HG02884 (cell line): ENCODE measurements at regions not wholly inside any gene's neighbourhood (a gene's known extent, or its start where the extent isn't known, plus 50 kb on each side); places are given as distances from the start of the nearest gene placed in this dataset.

Source experiments
- ATAC-seq: cut with Tn5 transposase; IDR thresholded peaks from one replicate; pipeline ENCODE4 v1.9.1; 2021; ENCODE audit warnings: mild to moderate bottlenecking, moderate library complexity; ENCODE audit not compliant: unreplicated experiment

DNA sequence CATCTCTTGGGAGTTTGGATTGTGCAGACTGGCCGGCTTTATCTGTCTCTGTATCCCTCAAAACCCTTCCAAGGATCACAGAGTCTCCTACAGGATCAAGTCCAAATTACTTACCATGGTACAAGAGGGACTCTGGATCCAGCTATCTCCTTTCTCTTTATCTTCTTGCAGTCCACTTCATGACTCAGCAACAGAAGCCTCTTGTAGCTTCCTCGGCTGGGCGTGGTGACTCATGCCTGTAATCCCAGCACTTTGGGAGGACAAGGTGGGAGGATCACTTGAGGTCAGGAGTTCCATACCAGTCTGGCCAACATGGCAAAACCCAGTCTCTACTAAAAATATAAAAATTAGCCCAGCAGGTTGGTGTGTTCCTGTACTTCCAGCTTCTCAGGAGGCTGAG is 189.7 kb downstream of the BCAT1 start:
- ATAC-seq: no peak

DNA sequence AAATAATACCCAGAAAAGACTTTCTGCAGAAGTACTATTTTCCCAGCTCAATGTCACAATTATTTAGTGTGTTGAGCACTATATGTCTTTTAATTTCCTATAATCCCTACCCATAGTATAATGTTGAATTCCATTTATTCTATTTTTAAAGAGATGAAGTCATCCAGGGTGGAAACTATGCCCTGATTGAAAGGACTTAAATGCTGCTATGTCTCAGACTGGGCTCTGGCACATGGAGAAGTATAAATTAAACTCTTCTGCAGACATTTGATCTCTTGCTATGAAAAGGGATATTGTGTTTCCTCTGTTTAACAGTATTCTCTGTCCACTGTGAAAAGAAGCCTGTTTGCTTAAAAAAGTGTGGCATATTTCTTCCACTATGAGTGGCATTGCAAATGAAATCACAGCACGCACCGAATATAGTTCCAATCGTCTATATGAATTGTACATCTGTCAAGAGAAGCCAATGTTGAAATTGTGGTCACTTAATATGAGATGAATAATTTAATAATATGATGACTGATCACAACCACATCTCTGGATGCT is 192.3 kb downstream of the BCAT1 start:
- no peak for ATAC-seq

DNA sequence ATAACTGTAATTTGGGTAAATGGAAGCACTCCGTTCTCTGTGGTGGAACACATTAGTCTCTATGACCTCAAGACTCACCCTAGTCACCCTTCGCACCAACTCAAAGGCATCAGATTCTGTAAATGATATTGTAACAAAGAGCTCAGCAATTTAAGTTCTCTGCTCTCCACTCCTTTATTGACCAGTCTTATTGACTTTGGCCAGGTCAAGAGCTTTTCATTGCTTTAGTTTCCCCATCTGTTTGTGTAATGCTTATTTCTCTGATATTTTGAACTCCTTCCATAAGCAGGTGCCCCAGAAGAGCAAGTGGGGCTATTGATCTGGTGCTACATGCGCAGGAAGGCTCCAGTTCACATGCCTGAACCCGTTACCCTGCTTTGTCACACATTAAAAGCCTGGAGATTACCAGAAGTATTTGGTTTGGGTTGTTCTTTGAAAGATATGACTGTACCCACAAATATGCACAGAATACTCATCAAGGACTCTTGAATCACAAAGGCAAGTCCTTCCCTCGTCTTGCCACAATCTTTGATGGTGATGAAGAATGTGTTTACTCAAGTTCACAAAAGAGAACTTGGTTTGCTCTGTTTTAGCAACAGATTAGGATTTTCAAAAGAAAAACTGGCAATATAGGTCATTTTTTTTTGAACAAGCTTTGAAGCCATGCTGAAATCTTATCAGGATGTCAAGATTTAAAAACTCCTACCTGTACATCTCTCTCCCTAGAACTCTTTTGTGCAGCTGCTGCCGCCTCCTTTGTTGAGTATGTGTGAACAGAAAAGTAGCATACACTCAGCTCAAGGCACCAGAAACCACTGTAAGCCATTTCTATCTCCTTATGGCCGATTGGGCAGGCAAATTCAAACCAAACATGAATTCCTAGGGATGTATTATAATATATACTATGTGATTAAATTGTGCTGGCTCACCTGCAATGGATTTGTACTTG is 193.9 kb downstream of the BCAT1 start:
- ATAC-seq: no peak

DNA sequence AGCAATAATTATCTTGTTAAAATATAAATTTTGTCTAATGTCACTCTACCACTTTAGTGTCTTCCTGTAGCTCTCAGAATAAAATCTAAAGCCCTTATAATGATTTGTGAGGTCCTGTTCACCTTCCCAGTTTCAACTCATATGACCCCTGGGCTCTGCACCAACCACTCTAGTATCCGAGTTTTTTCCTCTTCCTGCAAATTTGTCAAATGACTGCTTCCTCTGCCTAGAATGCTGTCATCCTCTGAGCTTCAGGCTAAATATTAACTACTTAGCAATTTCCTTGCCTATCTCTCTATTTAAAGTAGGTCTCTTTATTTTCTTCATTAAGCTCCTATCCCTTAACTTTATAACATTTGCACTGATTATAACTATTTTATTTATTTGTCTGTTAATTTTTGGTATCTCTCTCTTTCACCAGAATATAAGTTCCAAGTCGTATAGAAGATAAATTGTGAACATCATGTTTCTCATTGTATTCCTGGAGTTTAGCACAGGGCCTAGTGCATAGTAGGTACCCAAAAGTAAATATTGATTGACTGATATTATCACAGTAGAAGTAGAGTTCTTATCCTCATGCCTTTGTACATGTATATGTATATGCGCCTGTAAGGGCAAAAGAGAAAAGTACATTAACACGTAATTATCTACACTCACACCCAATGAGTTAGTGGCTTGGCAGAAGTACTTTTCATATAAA is 196.0 kb downstream of the BCAT1 start:
- no peak for ATAC-seq

DNA sequence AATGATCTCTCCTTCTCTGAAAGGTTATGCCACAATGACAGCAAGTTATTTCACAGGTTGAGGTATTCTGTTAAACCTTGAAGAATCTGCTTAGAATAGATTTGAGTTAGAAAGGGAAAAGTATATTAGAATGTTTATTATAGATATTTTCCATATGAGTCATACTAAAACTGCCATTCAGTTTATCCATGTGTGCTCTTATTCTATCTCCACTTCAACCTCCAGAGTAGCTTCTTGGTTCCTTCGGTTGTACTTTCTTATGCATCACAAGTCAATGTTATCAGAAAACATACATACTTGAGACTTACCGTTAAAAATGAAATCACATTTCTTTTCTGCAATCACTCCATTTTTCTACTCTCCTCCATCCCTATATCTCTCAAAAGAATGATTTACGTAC is 197.7 kb downstream of the BCAT1 start:
- no peak for ATAC-seq

DNA sequence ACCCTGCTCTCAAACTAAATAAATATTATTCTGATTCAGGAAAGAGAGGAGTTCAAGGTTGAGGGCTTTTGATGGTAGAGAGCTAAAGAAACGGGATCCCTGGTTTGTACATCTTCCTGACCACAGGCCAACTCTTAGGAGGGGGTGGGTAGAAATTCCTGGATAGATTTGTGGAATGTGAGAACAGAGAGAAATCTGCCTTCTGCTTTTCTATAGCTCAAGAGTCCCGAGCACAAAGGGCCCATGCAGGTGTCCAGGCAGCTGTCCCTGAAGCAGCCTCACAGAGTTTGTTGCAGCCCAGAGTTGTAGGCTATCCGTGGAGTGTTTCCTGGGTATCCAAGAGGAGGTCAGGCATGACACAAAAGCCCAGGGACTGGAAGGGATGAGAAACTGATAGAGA is 198.6 kb downstream of the BCAT1 start:
- no peak for ATAC-seq

DNA sequence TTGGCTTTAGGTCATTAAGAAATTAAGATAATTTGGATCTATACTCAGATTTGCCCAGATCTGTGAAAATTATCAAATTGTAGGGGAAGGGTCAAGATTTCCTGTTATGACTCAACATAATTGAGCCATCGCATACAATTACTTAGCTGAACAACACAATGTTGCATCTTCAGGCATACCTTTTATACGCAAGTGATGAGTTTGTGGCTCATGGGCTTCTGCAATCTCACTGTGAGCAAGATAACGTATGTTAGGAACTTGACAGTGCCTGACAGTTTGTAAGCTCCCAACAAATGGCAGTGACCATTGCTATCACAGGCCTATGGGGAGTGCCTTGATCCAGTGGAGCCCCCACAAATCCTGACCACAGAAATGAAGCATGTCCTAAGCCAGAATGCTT is 199.7 kb downstream of the BCAT1 start:
- no peak for ATAC-seq

DNA sequence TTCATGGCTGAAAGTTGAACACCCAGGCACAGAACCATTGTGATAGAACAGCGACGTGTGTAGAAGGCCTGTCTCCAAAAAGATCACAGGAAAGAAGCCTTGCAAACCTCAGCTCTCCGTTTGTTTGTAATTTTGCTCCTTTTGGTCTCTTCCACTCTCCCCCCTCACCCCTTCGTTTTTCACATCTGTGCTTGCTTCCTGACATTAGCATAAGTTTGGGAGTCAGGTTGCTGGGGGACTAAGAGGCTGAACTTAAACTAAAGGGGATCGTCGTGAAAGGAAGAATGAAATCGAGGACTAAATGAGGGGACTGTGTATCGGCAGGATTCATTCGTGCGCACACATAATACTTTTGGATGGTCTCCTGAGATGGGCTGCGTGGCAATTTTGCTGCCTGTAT is 200.6 kb downstream of the BCAT1 start:
- ATAC-seq: no peak

DNA sequence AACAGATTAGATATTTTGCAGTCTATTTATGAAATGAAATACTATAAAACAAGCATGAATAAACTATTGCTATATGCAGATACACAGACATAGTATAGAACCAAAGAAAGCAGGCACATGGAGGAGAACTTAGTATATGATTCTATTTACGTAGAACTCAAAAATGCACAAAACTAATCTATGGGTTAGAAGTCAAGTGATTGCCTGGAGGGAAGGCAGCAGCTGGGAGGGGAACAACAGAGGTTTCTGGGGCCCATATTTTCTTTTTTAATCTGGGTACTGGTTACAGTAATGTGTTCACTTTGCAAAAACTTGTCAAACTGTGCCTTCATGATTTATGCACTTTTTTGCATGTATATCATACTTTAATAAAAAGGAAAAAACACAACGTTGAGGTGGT is 202.0 kb downstream of the BCAT1 start:
- no peak for ATAC-seq

DNA sequence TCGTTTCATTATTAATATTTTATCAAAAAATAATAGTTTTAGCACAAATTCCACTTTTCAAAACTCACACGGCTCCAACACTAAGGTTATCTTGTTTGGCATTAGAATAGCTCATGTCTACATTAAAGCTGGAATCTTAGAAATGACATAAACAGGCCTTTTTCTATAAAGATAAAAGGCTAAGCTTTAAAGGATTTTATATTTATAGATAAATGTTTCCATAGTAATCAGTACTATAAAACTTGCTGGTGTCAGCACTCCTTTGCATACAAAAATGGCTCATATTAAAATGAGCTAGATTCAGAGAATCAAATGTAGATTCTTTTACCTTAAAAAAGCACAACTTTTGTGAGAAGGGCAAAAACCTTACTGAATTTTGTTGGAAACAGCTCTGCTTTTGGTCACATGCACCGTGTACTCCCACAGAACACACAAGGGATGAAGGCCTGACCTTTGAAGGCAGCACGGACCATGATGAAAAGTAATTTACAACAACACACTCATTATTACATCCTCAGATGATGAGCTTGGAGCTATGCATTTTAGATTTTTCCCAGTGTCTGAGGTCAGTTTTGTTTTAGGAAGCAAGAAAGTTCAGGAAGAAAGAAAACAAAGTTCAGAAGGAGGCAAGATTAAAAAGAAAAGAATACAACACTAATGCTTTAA is 202.8 kb downstream of the BCAT1 start:
- ATAC-seq: no peak

DNA sequence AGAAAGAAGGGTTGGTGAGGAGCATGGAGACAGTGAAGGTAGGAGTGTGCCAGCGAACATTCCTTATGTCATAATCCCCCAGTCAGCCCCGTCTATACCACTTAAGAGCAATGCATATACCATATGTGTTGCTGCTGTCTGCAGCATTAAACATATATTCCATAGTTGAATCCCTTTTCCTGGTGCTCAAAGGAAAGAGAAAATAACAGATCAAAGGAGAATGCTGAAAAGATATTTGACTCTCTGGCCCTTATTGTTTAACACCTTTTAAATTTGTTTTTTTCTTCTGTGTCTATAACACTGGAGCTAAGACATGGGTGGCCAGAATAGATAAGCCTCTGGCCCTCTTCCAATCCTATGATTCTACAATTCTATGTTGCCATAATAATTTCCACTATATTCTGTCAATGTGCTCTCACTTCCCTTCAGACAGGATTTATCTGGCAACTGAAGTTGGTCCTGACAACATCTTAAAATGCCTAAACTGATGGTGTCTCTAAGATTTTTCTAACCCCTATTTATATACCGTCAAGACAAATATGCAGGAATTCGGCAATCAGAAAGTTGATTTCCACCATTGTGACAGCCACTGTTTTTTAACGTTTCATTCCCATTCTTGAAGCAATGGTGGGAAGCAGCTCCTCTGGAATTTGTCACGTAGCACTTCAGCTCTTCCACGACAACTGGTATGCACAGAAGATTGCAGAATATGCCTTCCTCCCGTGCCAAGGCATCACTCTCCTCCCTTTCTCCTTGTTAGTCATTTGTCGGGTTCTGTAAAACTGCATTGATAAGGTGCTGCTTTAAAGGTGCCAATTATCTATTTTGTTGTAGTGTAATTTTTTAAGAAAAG is 204.7 kb downstream of the BCAT1 start:
- no peak for ATAC-seq

DNA sequence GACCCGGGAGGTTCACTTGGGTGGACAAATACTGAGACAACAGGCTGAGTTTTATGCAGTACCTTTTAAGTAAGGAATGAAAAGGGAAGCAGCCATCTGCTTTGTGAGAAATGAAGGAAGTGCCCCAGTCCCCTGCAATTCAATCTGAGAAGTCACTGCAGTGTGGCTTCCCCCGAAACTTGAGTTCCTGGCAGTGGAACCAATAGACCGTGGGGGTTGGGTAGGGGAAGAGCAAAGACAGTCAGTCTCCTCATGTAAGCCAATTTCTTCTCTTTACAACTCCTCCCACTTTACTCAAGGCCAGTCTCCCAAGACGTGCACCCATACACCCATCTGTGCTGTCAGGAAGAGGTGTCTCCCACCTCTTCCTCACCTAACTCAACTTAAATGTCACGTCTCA is 206.5 kb downstream of the BCAT1 start:
- ATAC-seq: peak; percentile 72

DNA sequence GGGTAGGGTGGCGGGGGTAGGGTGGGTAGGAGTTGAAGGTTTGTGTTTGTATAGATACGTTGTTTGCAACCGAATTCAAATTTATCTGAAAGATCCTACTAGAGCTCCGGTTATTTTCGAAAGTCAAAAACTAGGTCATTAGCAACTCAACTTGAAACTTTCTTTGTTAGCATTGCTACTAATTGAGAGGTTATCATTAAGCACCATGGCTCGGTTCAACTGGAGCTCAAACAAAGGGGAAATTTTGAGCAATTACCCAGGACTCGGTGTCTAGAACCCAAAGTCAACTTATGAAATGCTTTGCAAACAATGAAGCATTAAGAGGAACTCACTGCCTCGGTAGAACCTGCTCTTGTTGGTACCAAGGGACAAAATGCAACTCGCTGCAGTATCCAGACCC is 207.7 kb downstream of the BCAT1 start:
- ATAC-seq: peak; percentile 71

DNA sequence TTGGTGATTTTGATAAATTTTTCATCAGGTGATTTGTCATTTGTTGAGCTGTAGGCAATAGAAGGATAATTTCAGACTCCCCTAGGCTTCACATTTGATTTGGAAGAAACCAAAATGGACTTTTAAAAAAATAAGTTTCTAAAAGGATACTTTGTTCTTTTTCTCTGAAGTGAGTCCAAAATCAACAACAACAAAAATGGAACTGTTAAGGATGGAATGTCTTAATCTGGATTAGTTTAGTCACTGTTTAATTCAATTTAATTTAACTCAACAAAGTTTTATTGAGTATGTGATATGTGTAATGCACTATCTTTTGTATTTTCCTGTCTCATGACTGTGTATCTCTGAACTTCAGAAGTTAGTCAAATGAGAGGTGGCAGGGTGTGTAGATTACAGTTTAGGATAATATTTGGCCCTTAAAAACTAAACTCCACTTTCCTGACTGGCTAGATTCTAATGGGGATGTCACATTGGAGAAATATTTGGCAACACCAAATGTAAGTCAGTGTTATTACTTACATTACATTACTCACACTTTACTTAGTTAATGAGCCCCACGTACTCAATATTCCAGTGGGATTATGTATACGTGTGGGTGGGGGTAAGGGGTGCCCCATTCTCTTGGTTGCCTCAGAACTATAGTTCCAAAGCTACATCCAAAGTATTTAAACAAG is 209.7 kb downstream of the BCAT1 start:
- no peak for ATAC-seq

DNA sequence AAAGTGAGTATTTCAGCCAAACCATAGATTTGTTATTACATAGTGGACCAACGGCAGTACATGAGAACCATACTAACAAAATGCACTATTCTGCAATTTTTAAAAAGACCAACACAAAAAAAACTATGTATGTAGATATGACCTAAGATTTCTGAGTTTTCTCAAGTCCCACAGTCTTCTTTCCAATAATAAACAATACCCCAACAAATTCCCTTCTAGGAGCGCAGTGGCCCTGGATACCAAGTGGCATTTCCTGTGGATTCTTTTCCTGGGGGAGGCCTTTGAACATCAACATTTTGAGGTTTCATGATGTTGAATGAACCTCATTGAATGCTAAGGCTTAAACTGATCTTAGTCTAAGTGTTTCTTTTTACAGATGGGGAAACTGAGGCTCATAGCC is 210.5 kb downstream of the BCAT1 start:
- ATAC-seq: no peak

DNA sequence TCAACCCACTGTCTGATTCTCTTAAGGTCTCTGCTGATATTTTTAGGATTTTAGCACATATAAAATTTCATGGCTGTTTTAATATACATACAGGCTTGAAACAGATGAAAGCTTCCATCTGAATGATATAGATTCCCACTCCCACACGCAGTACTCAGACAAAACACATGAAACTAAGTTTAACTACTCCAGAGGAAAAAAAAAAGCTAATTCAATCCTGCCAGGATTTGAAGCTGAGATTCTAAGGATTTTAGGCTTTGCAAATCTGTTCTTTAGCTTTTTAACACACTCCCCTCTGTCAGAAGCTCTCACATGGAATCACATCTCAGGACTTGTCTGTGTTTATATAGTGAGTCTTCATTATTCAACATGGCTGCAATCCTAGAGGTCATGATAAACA is 217.3 kb downstream of the BCAT1 start:
- ATAC-seq: no peak

DNA sequence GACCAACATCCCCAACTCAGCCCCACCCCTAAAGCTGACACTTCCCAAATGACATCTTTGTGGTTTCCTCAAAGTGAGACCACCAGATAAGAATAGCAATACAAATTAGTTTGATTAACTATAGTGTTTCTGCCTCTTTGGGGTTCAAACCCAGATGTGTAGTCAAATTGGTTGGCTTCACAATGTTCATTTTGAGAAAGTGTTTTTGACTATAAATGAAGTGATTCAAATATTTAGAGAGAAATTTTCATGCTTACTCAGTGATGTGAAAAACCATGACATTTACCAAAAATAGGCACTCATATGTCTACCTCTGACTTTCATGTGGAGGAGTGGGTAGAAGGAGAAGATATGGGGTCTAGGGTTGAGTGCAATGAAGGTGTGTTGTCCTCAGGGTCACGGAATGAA is 218.4 kb downstream of the BCAT1 start:
- peak; percentile 66 for ATAC-seq

DNA sequence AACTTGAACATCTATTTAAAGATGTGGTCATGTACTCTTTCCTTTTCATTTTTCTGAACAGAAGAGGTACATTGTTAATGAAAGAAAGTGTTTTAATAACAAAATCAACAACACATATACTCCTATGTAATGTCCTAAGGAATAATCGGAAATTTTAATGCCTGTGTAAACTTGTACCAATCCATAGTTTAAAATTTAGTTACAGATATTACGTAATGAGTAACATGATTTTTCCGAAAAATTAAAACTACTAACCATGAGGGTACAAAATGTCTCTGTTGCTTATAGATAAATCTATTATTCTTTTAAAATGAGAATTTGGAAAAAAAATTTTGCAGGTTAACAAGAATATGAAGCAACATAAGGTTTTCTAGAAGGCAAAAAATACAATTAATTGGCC is 220.1 kb downstream of the BCAT1 start:
- ATAC-seq: no peak

DNA sequence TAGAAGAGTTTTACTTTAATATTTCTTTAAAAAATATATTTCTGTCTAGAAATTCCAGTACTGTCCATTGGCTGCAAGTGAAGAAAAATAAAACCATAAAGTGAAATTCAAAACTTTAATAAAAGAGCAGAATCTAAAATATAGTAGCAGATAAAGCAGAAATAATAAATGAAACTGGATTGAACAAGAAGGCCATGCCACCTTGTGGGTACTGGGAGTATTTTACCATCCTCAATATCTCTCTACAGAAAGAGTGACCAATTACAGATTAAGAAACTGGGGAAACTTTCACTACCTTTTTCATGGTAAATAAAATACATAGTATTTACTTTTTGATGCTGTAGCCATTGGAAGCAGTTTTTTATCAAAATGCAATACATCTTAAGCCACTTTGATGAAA is 220.5 kb downstream of the BCAT1 start:
- ATAC-seq: no peak

DNA sequence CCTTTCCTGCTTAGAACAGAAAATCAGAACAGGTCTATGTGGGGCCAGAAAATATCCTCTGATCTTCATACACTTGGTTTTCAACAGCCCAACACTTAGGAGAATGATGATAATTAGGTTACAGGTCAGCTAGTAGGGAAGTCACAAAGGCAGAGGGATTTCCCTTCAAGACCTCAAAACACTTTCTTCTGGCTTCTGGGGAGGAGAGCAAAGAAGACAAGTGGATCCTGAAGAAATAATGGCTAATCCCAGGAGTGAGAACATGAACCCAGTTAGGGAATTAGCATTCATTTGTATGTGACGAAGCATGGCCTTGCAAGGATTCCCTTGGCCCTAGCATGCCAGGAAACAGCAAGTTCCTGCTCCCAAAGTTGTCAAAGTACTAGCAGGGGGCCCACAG is 223.3 kb downstream of the BCAT1 start:
- ATAC-seq: no peak
